IPS DF 4.7 (cell line): ENCODE measurements at regions not wholly inside any gene's neighbourhood (a gene's known extent, or its start where the extent isn't known, plus 50 kb on each side); places are given as distances from the start of the nearest gene placed in this dataset.
"Not testable (repeated sequence)": the region's sequence is repeated elsewhere in the genome, so short reads cannot be mapped to it uniquely, and the experiment has no call there.

Source experiments
- DNase-seq: peaks from one replicate; pipeline ENCODE4 v3.0.0-alpha.2; 2013; ENCODE audit warnings: low spot score; ENCODE audit errors: extremely low read depth

DNA sequence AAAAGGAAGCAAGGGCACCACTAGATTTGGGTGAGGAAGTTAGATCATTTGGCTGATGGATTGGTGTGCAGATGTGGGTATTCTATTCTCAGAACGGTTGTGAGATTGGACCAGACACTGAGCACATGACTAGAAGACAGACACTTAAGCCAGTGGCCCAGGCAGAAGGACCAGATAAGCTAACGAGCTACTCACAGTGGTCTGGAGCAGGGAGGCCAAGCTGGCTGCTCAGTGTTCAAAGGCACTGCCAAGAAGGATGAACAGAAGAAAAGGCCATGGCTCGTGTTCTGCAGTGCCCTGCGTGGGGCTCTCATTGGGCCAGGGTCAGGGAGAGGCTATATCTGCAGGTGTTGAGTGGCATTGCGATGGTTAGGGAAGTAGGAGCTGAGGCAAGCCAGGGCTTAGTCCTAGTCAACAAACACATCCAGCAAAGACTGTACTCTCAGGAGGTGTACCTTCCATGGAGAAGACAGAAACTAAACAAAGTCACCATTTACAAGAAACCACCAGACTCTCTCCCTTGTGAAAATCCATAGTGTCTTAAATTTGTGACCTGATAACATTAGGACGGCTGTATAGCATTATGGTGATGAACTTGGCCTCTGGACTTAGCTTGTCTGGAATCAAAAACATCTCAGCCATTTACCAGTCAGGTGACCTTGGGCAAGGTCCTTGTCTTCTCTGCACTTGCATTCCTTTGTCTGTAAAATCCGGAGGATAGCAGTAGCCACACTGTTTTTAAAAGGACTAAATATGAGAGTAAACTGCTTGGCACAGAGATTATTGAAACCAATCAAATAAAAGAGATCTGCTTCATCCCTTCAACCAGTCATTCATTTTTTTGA is 274.5 kb downstream of the SIPA1L2 start:
- no peak for DNase-seq

DNA sequence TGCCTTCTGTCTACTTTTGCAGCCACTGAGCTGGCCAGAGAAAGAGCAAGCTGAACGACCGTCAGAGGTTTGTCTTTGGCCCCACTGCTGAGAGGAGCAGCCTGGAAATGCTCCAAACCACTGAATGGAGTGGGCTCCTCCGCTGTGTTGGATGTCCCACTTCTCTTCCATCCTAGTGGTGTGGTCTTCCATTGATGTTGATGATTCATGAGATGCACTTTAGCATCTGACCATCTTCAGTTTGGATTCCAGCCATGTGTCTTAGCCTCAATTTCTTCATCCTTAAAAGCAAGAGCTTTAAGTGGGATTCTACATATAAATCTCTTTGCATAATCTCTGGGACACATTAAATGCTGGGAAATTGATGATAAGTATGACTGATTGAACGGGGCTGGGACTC is 276.9 kb downstream of the SIPA1L2 start:
- no peak for DNase-seq

DNA sequence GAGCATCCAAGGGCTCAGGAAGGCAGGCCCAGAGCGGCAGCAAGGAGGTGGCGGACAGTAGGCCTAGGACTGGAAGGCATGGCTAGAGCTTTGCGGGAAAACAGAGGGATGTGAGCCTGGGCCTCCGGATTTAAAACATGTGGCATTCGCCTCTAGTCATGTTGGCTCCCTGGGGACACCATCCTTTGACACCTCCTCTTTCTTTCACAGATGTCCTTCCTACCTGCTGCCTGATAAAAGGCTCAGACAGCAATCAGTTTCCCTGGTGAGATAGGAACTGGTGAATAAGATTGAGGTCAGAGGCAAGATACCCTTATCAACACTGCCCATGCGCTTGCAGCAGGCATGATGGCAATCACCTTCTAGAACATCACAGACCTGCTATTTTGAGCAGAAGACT is 277.6 kb downstream of the SIPA1L2 start:
- no peak for DNase-seq

DNA sequence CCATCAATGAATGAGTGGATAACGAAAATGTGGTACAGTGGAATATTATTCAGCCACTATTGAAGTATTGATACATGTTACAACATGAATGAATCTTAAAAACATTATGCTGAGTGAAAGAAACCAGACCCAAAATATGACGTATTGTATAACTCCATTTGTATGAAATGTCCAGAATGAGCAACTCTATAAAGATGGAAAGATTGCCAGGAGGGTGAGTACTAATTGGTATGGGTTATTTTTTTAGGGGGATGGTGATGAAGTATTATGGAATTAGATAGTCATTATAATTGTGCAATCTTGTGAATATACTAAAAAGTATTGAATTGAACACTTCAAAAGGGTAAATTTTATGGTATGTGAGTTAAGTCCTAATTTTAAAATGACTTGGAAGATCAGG is 278.6 kb downstream of the SIPA1L2 start:
- no peak for DNase-seq

DNA sequence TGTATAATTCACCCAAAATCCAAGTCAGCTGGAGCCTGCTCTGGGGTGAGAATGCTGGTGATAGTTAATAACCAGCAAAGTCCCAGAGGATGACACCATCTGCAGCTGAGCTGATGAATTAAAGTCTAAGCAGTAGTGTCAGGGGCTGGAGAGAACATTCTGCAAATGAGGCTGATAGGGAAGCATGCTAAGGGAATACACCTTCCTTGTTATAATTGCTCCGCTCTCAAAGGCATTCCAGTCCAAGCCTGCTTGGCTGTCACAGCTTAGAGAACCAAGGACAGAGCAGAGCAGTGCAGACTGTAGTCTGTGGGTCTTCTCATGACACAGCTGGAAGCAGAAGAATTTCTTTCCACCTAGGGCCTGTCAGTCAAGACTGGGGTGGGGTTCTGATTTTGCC is 283.1 kb downstream of the SIPA1L2 start:
- DNase-seq: no peak

DNA sequence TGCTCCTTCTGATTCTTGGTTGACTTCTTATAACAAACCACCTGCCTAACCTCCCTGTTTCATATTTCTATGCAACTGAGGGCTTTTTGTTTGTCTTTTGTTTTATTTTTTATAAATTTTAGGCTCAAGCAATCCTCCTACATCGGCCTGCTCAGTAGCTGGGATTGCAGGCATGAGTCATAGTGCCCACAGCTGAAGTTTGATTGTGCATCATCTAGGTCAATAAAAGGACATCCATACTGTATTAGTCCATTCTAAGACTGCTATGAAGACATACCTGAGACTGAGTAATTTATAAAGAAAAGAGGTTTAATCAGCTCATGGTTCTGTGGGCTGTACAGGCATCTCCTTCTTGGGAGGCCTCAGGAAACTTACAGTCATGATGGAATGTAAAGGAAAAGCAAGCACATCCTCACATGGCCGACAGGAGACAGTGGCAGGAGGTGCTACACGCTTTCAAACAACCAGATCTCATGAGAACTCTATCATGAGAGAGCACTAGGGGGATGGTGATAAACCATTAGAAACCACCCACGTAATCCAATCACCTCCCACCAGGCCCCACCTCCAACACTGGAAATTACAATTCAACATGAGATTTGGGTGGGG is 285.0 kb downstream of the SIPA1L2 start:
- DNase-seq: no peak

DNA sequence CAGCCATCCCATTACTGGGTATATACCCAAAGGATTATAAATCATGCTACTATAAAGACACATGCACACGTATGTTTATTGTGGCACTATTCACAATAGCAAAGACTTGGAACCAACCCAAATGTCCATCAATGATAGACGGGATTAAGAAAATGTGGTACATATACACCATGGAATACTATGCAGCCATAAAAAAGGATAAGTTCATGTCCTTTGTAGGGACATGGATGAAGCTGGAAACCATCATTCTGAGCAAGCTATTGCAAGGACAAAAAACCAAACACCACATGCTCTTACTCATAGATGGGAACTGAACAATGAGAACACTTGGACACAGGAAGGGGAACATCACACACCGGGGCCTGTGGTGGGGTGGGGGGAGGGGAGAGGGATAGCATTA is 285.7 kb downstream of the SIPA1L2 start:
- DNase-seq: not testable (repeated sequence)

DNA sequence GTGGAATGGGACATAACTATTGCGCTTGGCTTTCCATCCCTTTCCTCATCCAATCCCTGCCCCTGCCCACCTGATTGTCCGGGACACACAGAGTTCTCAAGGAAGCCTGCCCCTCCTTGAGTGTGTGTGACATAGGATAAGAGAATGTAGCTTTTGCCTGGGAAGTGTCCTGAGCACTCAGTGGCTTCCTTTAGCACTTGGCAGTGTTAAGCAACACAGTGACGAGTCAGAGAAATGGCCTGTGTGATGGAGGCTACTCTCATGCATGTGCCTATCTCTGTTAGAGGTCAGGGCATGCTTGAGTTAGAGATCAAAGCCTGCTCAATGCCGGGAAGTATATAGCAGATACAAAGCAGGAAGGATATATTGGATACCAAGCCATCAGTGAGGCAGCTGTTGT is 289.5 kb downstream of the SIPA1L2 start:
- no peak for DNase-seq

DNA sequence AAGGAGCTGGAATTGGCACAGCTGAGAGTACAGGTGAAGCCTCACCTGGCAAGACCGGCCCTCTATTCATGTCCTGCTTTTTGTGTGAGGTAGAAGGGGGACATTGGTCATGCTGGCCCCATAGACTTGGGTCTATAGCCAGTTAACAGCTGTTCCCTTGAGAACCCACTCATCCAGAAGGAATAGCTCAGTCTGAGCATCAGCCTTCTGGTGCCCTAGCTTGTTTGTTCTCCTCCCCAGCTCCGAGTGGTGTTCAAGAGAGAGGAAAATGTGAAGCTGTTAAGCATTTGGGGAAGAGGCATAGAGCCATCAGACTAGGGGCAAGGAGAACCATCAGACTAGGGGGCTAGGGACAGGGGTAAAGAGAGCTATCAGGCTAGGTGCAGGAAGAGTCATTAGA is 290.9 kb downstream of the SIPA1L2 start:
- no peak for DNase-seq

DNA sequence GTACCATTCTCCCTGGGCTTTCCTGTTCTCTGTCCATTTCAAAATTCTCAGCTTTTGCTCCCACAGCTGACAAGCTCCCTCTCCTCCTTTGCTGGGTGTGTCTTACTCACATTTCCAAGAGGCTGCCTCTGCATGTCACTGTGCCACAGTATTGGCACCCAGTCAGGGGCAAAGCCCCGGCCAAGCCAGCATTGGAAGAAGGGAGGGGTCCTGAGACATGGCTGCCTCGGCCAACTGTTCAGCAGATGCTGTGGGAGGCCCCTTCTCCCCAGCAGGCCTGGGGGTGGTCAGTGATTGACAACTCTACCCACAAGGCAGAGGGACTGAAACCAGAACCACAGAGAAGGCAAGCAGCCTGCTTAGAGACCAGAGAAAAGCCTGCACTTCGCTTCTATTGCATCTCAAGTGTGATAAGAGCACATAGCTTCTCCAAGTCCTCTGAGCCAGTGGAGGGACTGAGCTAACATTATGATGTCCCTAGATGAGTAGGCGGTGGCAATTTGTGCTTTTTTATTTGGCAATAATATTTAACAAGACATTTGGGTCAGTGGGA is 294.1 kb downstream of the SIPA1L2 start:
- DNase-seq: no peak

DNA sequence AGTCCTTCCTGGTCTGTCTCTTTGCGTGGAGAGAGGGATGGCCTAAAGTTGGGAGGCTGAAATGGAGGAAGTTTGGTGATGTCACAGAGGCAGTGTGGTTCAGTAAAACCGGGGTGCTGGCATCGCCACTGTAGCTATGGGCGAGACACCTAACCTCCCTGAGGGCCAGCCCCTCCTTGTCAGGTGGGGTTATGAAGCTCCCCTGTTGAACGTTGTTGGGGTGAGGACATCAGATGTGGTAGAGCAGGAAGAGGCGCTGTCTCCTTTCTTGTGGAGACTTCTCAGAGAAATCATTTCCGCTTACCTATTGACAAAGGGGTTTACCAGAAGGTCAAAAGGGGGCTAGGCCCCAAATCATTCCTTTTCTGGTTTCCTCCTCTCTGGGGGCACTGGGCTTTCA is 294.7 kb downstream of the SIPA1L2 start:
- no peak for DNase-seq

DNA sequence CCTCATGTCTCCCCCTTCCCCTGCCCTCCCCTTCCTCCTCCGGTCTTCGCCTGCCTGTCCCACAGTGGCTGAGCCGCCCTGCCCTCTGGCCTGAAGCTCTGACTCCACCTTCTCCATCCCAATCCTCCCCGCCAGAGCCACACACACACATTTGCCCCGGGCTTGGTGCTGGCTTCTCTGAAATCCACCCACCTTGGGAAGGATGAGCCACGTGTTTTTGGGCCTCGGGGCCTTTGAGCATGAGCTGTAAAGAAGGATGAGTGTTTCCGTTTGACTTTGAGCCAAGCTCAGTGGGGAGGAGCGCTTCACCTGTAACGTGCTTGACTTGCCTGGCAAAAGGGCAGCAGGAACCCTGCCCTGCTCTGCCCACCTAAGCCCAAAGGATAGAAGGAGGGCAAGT is 295.1 kb downstream of the SIPA1L2 start:
- DNase-seq: no peak

DNA sequence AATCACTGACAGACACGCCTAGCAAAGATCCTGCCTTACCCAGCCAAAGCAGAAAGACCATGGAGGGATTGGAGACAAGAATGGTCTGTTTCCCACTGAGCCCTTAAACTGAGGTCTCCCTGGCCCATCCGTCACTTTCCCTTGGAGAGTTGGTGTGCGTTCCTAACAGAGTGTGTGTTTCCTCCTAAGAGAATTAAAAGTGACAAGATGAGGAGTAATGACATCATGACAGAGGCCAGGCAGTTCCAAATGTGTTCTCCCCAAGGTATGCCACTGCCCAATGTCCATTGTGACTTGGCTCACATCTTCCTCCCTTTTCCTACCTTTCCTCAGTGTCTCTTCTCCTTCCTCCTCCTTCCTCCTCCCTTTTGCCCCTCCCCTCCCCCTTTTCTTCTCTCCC is 295.7 kb downstream of the SIPA1L2 start:
- DNase-seq: no peak

DNA sequence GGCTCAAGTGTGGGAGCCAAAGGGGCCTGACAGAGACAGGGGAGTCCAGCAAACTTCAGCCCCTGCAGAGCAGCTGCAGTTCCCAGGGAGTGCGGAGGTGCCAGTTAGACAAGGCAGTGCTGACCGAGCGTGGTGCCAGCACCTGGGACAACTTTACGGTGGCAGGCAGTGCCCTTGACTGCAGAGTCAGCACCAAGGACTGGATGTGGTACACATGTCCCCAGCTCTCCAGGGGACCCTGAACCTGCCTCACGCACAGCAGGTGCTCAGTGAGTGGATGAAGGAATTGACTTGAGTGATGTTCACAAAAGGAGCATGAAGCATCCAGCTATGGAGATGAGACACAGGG is 296.5 kb downstream of the SIPA1L2 start:
- DNase-seq: no peak

DNA sequence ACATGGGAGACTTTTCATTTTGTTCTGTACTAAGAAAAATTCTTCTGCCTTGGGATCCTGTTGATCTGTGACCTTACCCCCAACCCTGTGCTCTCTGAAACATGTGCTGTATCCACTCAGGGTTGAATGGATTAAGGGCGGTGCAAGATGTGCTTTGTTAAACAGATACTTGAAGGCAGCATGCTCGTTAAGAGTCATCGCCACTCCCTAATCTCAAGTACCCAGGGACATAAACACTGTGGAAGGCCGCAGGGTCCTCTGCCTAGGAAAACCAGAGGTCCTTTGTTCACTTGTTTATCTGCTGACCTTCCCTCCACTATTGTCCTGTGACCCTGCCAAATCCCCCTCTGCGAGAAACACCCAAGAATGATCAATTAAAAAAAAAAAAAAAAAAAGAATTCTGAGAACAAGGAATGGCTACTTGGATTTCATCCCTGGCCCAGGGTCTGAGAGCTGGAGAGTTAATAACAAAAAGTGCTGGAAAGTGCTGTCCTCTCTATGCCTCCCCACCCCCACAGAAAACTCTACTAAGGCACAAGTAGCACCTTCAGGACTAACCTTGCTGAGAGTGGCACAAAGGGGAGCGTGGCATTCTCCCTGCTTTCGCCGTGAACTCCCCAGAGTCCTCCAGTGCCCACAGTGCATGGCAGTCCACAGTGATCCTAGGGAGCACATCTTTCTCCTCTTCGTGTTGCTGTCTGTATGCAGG is 297.1 kb downstream of the SIPA1L2 start:
- DNase-seq: not testable (repeated sequence)

DNA sequence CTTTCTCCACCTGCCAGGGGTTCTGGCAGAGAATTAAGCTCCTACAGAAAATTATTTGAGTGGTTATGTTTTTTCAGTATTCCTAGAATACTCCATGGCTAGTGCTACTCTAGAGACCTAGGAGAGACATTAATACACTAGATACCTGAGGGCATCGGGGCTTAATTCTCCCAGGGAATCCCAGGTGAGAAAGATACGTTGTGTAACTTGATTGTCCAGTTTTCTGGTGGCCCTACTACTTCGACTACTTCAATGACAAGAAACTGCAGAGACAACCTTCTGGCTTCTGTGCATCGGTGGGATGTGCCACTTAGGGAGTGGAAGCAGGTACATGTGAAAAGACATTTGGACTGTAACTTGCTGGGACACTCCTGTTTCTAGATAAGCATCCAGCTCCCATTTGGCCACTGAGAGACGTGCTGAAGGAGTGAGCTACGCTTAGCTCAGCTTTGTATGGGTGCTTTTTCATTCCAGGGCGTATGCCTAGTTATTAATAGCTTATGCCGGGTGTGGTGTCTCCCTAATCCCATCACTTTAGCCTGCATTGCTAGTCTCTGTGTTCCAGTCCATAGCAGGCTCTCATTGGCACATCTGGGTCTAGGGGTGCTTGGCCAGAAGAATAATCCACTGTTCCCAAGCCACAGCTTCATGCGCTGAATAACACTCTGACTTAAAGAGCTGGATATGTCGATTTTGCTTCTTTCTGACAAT is 300.7 kb downstream of the SIPA1L2 start:
- DNase-seq: no peak

DNA sequence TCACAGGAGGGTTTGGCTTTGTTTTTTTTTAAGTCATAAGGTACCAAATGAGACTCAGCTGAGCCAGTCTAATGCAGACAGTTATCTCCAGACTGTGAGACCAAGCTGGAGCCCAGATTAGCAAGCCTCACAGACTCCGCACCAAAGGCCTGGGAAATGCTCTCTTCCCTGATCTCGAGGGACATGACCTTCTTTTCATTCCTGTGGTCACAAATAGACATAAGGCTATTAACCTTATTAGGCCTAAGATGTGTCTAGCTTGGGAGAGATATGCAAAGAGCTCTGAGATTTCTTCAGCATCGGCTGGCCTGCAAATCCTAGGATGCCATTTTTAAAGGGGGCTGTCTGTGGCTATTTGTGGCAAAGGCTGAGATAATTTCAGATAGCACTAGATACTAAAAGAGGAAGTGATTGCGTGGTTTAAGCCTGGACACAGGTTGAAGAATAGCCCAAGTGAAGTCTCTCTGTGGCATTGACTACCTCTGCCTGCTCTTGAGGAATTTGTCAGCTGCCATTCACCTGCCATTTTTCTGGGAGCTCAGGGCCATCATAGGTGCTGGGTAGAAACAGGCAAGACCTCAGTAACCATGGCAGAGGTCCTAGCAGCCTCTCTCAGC is 301.3 kb downstream of the SIPA1L2 start:
- no peak for DNase-seq

DNA sequence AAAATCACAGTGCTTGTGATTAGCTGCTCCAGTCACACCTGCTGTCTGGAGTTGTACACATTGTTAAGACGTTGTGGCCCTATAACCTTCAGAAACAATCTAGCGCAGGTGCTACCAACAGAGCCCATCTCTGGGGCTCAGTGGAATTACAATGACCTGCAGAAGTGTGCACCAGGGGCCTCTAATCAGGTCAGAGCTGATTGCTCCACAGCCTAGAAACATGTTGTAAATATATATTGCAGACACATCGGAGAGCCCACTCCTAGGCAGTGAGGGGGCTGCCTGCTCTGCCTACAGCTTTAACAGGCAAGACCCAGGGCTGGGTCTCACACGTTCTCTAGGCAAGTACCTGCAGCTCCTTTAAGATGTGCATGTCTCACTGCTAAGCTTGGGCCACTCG is 302.0 kb downstream of the SIPA1L2 start:
- no peak for DNase-seq

DNA sequence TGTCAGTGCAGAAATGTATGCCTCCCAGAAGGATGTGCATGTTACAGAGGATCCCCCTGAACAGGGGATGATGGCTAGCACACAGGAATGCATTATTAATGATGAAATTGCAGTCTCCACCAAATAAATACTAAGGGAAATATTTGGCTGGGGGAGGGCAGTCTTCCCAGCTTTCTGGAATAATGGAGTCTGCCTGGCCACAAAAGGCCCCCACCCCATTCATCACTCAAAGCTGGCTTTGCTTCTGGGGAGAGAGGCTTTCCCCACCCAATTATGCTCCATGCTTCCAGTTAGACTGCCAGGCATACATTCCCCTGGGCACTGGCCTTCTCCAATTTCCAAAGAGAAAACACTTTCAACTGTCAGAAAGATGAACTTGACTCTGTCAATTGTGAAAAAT is 302.7 kb downstream of the SIPA1L2 start:
- DNase-seq: no peak

DNA sequence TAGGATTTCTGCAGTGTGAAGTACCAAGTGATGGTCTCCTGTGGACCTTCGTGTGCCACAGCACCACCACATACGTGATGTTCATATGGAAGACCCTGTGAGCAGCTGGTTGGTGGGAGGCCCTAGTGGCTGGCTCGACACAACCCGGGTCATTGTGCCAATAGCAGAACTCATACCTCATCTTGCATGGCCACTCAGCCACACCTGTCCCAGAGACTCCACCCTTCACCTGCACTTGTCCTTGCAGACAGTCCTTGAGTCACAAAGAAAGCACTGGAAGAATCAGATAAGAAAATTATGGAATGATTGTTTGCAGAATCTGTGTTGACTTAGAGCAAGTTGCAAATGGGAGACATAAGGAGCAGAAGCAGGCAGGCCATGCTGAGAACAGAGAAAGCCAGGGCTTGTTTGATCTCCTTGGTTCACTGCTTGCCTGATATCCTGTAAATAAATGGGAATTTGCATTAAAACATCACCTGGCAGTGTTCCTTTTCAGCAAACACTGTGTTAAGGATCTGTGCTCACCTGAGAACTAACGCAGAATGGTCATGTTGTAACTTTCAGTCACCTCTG is 307.7 kb downstream of the SIPA1L2 start:
- DNase-seq: no peak
